ENCODE measurements at regions not wholly inside any gene's neighbourhood (a gene's known extent, or its start where the extent isn't known, plus 50 kb on each side); places are given as distances from the start of the nearest gene placed in this dataset.

GRCh38 chr5:6889030-6889429 lies 175.8 kb downstream of the TENT4A start:
- Histone ChIP-seq H3K4me3 (ENCODE audit: low read length) (no peak overlapping the region), H3K4me2 (ENCODE audit: low read length) (no peak overlapping the region), H4K20me1 (ENCODE audit: control insufficient read depth, insufficient read depth, low read depth, low read length) (no peaks in the 10 kb centered on the region), H3K27ac (ENCODE audit: low read depth, low read length) (no peak overlapping the region), H3F3A (ENCODE audit: control insufficient read depth, insufficient read depth) (no peaks in the 10 kb centered on the region), H3K27me3 (ENCODE audit: control insufficient read depth, low read length) (no peaks in the 10 kb centered on the region), H3K9me2 (replicated peaks; ENCODE audit: control insufficient read depth, low read length) (no peaks in the 10 kb centered on the region), H3K9me3 (ENCODE audit: control insufficient read depth, insufficient read depth, low read length) (peaks cover 13% of the 10 kb centered on the region; the same call in 1 of the 2 replicates), H3K36me3 (ENCODE audit: control insufficient read depth, low read length) (no peaks in the 10 kb centered on the region), H3K79me2 (ENCODE audit: control insufficient read depth, low read length) (no peaks in the 10 kb centered on the region), H3K4me1 (ENCODE audit: control insufficient read depth, low read length) (no peaks in the 10 kb centered on the region)
- no peak for TF ChIP-seq EZH2phosphoT487 (IDR thresholded peaks at IDR 0.05; ENCODE audit: borderline replicate concordance, low read length)
- TF ChIP-seq CTCF (IDR thresholded peaks at IDR 0.05; ENCODE audit: low read depth, low read length, poor library complexity, severe bottlenecking) = no peak

- H3K27me3 ChIP-seq (ENCODE audit: control insufficient read depth, low read length) = no peaks in the 10 kb centered on the region
- no peak overlapping the region for H3K4me3 ChIP-seq (ENCODE audit: low read length)
- no peaks in the 10 kb centered on the region for H3K79me2 ChIP-seq (ENCODE audit: control insufficient read depth, low read length)
Measured at GRCh38 chr5:6899221-6899620, 186.0 kb downstream of the TENT4A start.

GRCh38 chr5:6900247-6901227 lies 187.3 kb downstream of the TENT4A start:
- no peaks in the 10 kb centered on the region for H3K4me1 ChIP-seq (ENCODE audit: control insufficient read depth, low read length)
- no peaks in the 10 kb centered on the region for H3K79me2 ChIP-seq (ENCODE audit: control insufficient read depth, low read length)
- H3K4me3 ChIP-seq (ENCODE audit: low read length) = no peak overlapping the region
- no peak for TF ChIP-seq CTCF (IDR thresholded peaks at IDR 0.05; ENCODE audit: low read depth, low read length, poor library complexity, severe bottlenecking)
- TF ChIP-seq EZH2phosphoT487 (IDR thresholded peaks at IDR 0.05; ENCODE audit: borderline replicate concordance, low read length) = no peak
- no peak overlapping the region for H3K4me2 ChIP-seq (ENCODE audit: low read length)
- H3F3A ChIP-seq (ENCODE audit: control insufficient read depth, insufficient read depth) = no peaks in the 10 kb centered on the region
- H3K27me3 ChIP-seq (ENCODE audit: control insufficient read depth, low read length) = no peaks in the 10 kb centered on the region
- no peaks in the 10 kb centered on the region for H3K9me3 ChIP-seq (ENCODE audit: control insufficient read depth, insufficient read depth, low read length)
- no peaks in the 10 kb centered on the region for H3K36me3 ChIP-seq (ENCODE audit: control insufficient read depth, low read length)
- H3K27ac ChIP-seq (ENCODE audit: low read depth, low read length) = no peak overlapping the region
- H4K20me1 ChIP-seq (ENCODE audit: control insufficient read depth, insufficient read depth, low read depth, low read length) = no peaks in the 10 kb centered on the region
- no peaks in the 10 kb centered on the region for H3K9me2 ChIP-seq (replicated peaks; ENCODE audit: control insufficient read depth, low read length)

More at GRCh38 chr5:6899221-6899620, 186.0 kb downstream of the TENT4A start:
- Histone ChIP-seq H3K27ac (ENCODE audit: low read depth, low read length) (no peak overlapping the region), H3F3A (ENCODE audit: control insufficient read depth, insufficient read depth) (no peaks in the 10 kb centered on the region), H3K9me2 (replicated peaks; ENCODE audit: control insufficient read depth, low read length) (no peaks in the 10 kb centered on the region), H3K4me1 (ENCODE audit: control insufficient read depth, low read length) (no peaks in the 10 kb centered on the region), H3K36me3 (ENCODE audit: control insufficient read depth, low read length) (no peaks in the 10 kb centered on the region), H4K20me1 (ENCODE audit: control insufficient read depth, insufficient read depth, low read depth, low read length) (no peaks in the 10 kb centered on the region), H3K4me2 (ENCODE audit: low read length) (no peak overlapping the region), H3K9me3 (ENCODE audit: control insufficient read depth, insufficient read depth, low read length) (no peaks in the 10 kb centered on the region)
- TF ChIP-seq CTCF (IDR thresholded peaks at IDR 0.05; ENCODE audit: low read depth, low read length, poor library complexity, severe bottlenecking) (no peak), EZH2phosphoT487 (IDR thresholded peaks at IDR 0.05; ENCODE audit: borderline replicate concordance, low read length) (no peak)
